Naive B cell (primary cell): ENCODE measurements at regions not wholly inside any gene's neighbourhood (a gene's known extent, or its start where the extent isn't known, plus 50 kb on each side); places are given as distances from the start of the nearest gene placed in this dataset.

ENCODE experiments used
- ATAC-seq, 2 donors: fragments of 150-1000 bp; cut with Tn5 transposase; 2 replicates each; pipeline ENCODE4 v1.10.0; 2021; ENCODE audit warnings: low read depth in 2 of 2, mild to moderate bottlenecking in 2 of 2, moderate library complexity in 2 of 2
- DNase-seq: peaks from one replicate; pipeline ENCODE4 v3.0.0; 2022
- H3K27ac Mint-ChIP-seq, 6 donors: one replicate each; pipeline ENCODE4 v1.8.0; 2020 to 2022; ENCODE audit warnings: mild to moderate bottlenecking in 6 of 6, mixed read lengths in 6 of 6, moderate library complexity in 5 of 6, inconsistent platforms in 2 of 6
- H3K27me3 Mint-ChIP-seq, 3 donors: one replicate each; pipeline ENCODE4 v1.8.0; 2021 to 2022; ENCODE audit warnings: mixed read lengths in 3 of 3, mild to moderate bottlenecking in 1 of 3
- H3K36me3 Mint-ChIP-seq, 2 donors: one replicate each; pipeline ENCODE4 v1.8.0; 2020 to 2022; ENCODE audit warnings: mixed read lengths in 2 of 2, inconsistent platforms in 1 of 2, mild to moderate bottlenecking in 1 of 2
- H3K4me1 Mint-ChIP-seq, 3 donors: one replicate each; pipeline ENCODE4 v1.8.0; 2020 to 2022; ENCODE audit warnings: mixed read lengths in 3 of 3, inconsistent platforms in 1 of 3, mild to moderate bottlenecking in 1 of 3, moderate library complexity in 1 of 3
- H3K4me3 Mint-ChIP-seq, 8 donors: one replicate each; pipeline ENCODE4 v1.8.0; 2020 to 2022; ENCODE audit warnings: mild to moderate bottlenecking in 8 of 8, mixed read lengths in 8 of 8, moderate library complexity in 8 of 8, inconsistent platforms in 2 of 8
- H3K9me3 Mint-ChIP-seq, 7 donors: one replicate each; pipeline ENCODE4 v1.8.0; 2020 to 2022; ENCODE audit warnings: mixed read lengths in 7 of 7, mild to moderate bottlenecking in 5 of 7, inconsistent platforms in 2 of 7, moderate library complexity in 1 of 7

DNA sequence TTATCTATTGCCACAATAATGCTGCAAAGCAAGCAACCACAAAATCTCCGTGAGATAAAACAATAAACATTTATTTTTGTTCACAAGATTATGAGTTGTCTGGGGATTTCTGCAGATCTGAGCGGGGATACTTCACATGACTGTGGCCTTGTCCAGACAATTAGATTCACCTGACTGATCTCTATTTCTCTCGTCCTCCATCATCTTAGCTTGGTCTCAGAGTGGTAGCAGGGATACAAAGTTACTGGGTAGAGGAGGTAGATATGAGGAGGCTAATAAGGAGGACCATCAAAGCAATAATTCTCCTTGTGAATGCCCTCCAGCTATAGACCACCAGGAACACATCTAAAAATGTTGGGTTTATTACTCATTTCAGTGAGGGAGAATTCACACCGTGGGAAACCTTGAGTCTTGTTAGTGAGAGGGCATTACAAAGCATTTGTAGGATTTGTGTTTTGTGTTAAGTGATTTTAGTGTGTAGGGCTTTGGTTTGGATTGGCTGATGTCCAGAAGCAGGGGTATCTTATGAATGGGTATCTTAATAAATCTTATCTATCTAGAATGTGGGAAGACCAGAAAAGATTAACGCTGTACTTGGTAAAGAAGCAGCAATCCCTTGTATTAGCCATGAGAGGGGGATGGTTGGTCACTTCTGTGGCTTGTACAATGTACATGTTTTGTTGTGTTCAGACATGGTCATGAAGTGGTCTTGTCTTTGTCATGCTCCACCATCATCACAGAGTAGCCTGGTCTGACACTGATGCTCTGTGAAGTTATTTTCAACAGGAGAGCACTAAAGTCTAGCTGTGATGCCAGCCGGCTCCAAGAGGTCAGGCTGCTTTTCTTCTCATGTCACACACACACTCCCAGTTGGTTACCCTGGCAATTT lies 287.6 kb upstream of the STT3B start:
- Mint-ChIP-seq H3K27ac (no peak overlapping the region), H3K27me3 (no peaks in the 10 kb centered on the region), H3K9me3 (peaks cover 0 to 1% (median 0%) of the 10 kb centered on the region in 7 donors), H3K4me1 (peaks cover 0 to 3% (median 0%) of the 10 kb centered on the region in 3 donors), H3K36me3 (no peaks in the 10 kb centered on the region), H3K4me3 (no peak overlapping the region)
- no peak for DNase-seq
- ATAC-seq = no peak

- ATAC-seq (no peak), DNase-seq (no peak)
- Mint-ChIP-seq H3K27me3 (no peaks in the 10 kb centered on the region), H3K36me3 (no peaks in the 10 kb centered on the region), H3K4me3 (no peak overlapping the region), H3K4me1 (peaks cover 0 to 3% (median 0%) of the 10 kb centered on the region in 3 donors), H3K9me3 (peaks cover 0 to 4% (median 0%) of the 10 kb centered on the region in 7 donors), H3K27ac (no peak overlapping the region)
Observed at GRCh38 chr3:31246293-31247062, 286.2 kb upstream of the STT3B start.

- H3K36me3 Mint-ChIP-seq = no peaks in the 10 kb centered on the region
- no peak overlapping the region for H3K27ac Mint-ChIP-seq
- H3K9me3 Mint-ChIP-seq = peaks cover 0 to 4% (median 0%) of the 10 kb centered on the region in 7 donors
- peaks cover 0 to 3% (median 0%) of the 10 kb centered on the region in 3 donors for H3K4me1 Mint-ChIP-seq
- DNase-seq (no peak), ATAC-seq (no peak)
- H3K27me3 Mint-ChIP-seq = no peaks in the 10 kb centered on the region
- no peak overlapping the region for H3K4me3 Mint-ChIP-seq
Observed at GRCh38 chr3:31247063-31247447, 285.7 kb upstream of the STT3B start.

DNA sequence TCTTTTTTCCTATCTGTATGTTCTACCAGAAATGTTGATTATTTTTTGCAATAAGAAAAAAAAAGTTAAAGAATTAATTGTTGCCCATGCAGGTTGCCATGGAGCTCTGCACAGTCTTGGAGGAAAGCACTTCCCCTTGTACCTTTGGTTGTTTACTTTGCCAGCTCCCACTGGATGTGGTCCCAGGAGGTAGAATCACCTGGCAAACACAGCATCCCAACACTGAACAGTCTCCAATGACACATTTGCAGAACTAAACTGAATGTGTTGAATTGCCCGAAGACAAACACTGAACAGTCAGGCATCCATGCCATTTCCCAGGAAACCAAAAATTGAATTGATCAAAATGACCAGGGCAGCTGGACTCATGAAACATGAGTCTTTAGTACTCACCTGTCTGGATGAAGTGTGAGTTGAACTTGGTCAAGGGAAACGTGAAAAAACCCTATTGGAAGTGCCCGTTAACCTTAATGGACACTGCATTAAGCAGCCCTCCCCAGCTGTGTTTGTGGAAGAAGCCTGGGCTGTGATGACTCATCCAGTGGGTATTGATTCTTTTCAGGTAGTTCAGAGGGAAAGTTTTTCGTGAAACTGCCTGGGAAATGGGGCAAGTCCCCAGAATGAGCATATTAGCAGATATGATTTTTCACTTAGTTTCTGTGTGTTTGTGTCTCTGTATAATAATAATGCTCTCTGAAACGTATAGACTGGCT lies 284.7 kb upstream of the STT3B start:
- peaks cover 0 to 4% (median 0%) of the 10 kb centered on the region in 7 donors for H3K9me3 Mint-ChIP-seq
- ATAC-seq = no peak
- DNase-seq = no peak
- peaks cover 0 to 3% (median 0%) of the 10 kb centered on the region in 3 donors for H3K4me1 Mint-ChIP-seq
- H3K27ac Mint-ChIP-seq = no peak overlapping the region
- no peak overlapping the region for H3K4me3 Mint-ChIP-seq
- H3K36me3 Mint-ChIP-seq = no peaks in the 10 kb centered on the region
- no peaks in the 10 kb centered on the region for H3K27me3 Mint-ChIP-seq

GRCh38 chr3:31248563-31248992 lies 284.1 kb upstream of the STT3B start:
- DNase-seq (no peak), ATAC-seq (no peak)
- Mint-ChIP-seq H3K4me1 (peaks cover 0 to 3% (median 0%) of the 10 kb centered on the region in 3 donors), H3K27me3 (no peaks in the 10 kb centered on the region), H3K36me3 (no peaks in the 10 kb centered on the region), H3K9me3 (peaks cover 0 to 4% (median 0%) of the 10 kb centered on the region in 7 donors), H3K27ac (no peak overlapping the region), H3K4me3 (no peak overlapping the region)

DNA sequence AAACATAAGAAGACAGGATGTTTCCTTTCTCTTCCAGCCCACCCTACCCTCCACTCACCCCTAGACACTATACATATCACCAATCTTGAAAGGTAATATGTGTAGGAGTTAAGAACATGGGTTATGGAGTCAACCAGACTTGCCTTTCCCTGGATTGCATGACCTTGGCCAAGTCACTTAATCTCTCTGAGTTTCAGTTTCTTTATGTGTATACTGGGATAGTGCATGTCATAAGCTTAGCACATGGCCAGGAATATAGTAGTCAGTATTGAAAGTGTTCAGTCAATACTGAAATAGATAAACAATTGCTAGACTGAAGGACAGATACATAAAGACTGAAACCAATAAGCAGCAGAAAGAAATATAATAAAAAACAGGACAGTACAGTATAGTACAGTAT lies 283.2 kb upstream of the STT3B start:
- DNase-seq = no peak
- no peaks in the 10 kb centered on the region for H3K27me3 Mint-ChIP-seq
- no peak for ATAC-seq
- H3K36me3 Mint-ChIP-seq = no peaks in the 10 kb centered on the region
- H3K4me1 Mint-ChIP-seq = peaks cover 0 to 3% (median 0%) of the 10 kb centered on the region in 3 donors
- peaks cover 0 to 4% (median 0%) of the 10 kb centered on the region in 7 donors for H3K9me3 Mint-ChIP-seq
- peak overlapping the region in 1 of 6 donors; percentile 2 for H3K27ac Mint-ChIP-seq
- no peak overlapping the region for H3K4me3 Mint-ChIP-seq

GRCh38 chr3:31250116-31250777 lies 282.5 kb upstream of the STT3B start:
- Mint-ChIP-seq H3K36me3 (no peaks in the 10 kb centered on the region), H3K27ac (no peak overlapping the region), H3K4me3 (no peak overlapping the region), H3K27me3 (no peaks in the 10 kb centered on the region), H3K4me1 (peaks cover 0 to 3% (median 0%) of the 10 kb centered on the region in 3 donors), H3K9me3 (peaks cover 0 to 4% (median 0%) of the 10 kb centered on the region in 7 donors)
- no peak for DNase-seq
- ATAC-seq = no peak

- DNase-seq = no peak
- Mint-ChIP-seq H3K9me3 (peaks cover 0 to 4% (median 0%) of the 10 kb centered on the region in 7 donors), H3K4me3 (no peak overlapping the region), H3K4me1 (peaks cover 0 to 3% (median 0%) of the 10 kb centered on the region in 3 donors), H3K27me3 (no peaks in the 10 kb centered on the region), H3K36me3 (no peaks in the 10 kb centered on the region), H3K27ac (peak overlapping the region in 1 of 6 donors; percentile 0)
- ATAC-seq = no peak
Observed at GRCh38 chr3:31251083-31251482, 281.6 kb upstream of the STT3B start.

- ATAC-seq = no peak
- H3K27me3 Mint-ChIP-seq = no peaks in the 10 kb centered on the region
Observed at GRCh38 chr3:31252216-31253185, 280.2 kb upstream of the STT3B start.

GRCh38 chr3:31253782-31254181 lies 278.9 kb upstream of the STT3B start:
- no peaks in the 10 kb centered on the region for H3K4me1 Mint-ChIP-seq
- H3K36me3 Mint-ChIP-seq = no peaks in the 10 kb centered on the region
- no peak overlapping the region for H3K4me3 Mint-ChIP-seq
- ATAC-seq (no peak), DNase-seq (no peak)
- no peaks in the 10 kb centered on the region for H3K27me3 Mint-ChIP-seq
- H3K9me3 Mint-ChIP-seq = peaks cover 0 to 4% (median 0%) of the 10 kb centered on the region in 7 donors
- no peak overlapping the region for H3K27ac Mint-ChIP-seq

More at GRCh38 chr3:31252216-31253185, 280.2 kb upstream of the STT3B start:
- no peaks in the 10 kb centered on the region for H3K36me3 Mint-ChIP-seq
- no peak overlapping the region for H3K4me3 Mint-ChIP-seq
- peaks cover 0 to 4% (median 0%) of the 10 kb centered on the region in 7 donors for H3K9me3 Mint-ChIP-seq
- DNase-seq = no peak
- H3K4me1 Mint-ChIP-seq = no peaks in the 10 kb centered on the region
- peak overlapping the region in 1 of 6 donors; percentile 64 for H3K27ac Mint-ChIP-seq

GRCh38 chr3:31254483-31254882 lies 278.2 kb upstream of the STT3B start:
- no peaks in the 10 kb centered on the region for H3K36me3 Mint-ChIP-seq
- H3K27ac Mint-ChIP-seq = peak overlapping the region in 1 of 6 donors; percentile 6
- no peak for DNase-seq
- H3K27me3 Mint-ChIP-seq = no peaks in the 10 kb centered on the region
- no peak overlapping the region for H3K4me3 Mint-ChIP-seq
- no peaks in the 10 kb centered on the region for H3K4me1 Mint-ChIP-seq
- no peak for ATAC-seq
- H3K9me3 Mint-ChIP-seq = peaks cover 0 to 6% (median 2%) of the 10 kb centered on the region in 7 donors

- Mint-ChIP-seq H3K4me3 (no peak overlapping the region), H3K4me1 (no peaks in the 10 kb centered on the region), H3K9me3 (peaks cover 0 to 12% (median 4%) of the 10 kb centered on the region in 7 donors), H3K27ac (peak overlapping the region in 2 of 6 donors; percentile 56 to 67), H3K36me3 (no peaks in the 10 kb centered on the region), H3K27me3 (no peaks in the 10 kb centered on the region)
- no peak for ATAC-seq
- no peak for DNase-seq
Observed at GRCh38 chr3:31255007-31255581, 277.6 kb upstream of the STT3B start.
